D341Med (cell line): ENCODE measurements at regions not wholly inside any gene's neighbourhood (a gene's known extent, or its start where the extent isn't known, plus 50 kb on each side); places are given as distances from the start of the nearest gene placed in this dataset.

Source experiments
- DNase-seq: peaks from one replicate; pipeline ENCODE4 v3.0.0; 2012; ENCODE audit warnings: low spot score

- DNase-seq = no peak
These were observed 51.5 kb upstream of the PTPRT start for GRCh38 chr20:43241057-43241702.
